Spleen (tissue), 11 donors: ENCODE measurements at regions not wholly inside any gene's neighbourhood (a gene's known extent, or its start where the extent isn't known, plus 50 kb on each side); places are given as distances from the start of the nearest gene placed in this dataset.

Experiments used
- DNase-seq: peaks from one replicate; pipeline ENCODE4 v3.0.0-alpha.2; 2020
- H3K27ac ChIP-seq, 8 donors: fragments of 200-600 bp; sonication (generic) in 7 of 8; 1 replicate in 4 of 8; 2 replicates in 4 of 8; pipeline versions ENCODE4 v1.5.0 to v1.8.0; 2016 to 2021; ENCODE audit warnings: inconsistent platforms in 4 of 8, mild to moderate bottlenecking in 4 of 8, moderate library complexity in 1 of 8
- H3K27me3 ChIP-seq, 7 donors: fragments of 200-600 bp; sonication (generic) in 6 of 7; replicated peaks in 1 of 7; 1 replicate in 4 of 7; 2 replicates in 3 of 7; pipeline versions ENCODE4 v1.5.0 to v1.8.0; 2016 to 2021; ENCODE audit warnings: inconsistent platforms in 3 of 7, mild to moderate bottlenecking in 1 of 7
- H3K36me3 ChIP-seq, 6 donors: fragments of 200-600 bp; sonication (generic) in 5 of 6; 1 replicate in 4 of 6; 2 replicates in 2 of 6; pipeline versions ENCODE4 v1.5.0 to v1.8.0; 2016 to 2021; ENCODE audit warnings: inconsistent platforms in 2 of 6
- H3K4me1 ChIP-seq, 6 donors: fragments of 200-600 bp; sonication (generic) in 5 of 6; 1 replicate in 3 of 6; 2 replicates in 3 of 6; pipeline versions ENCODE4 v1.5.0 to v1.8.0; 2016 to 2021; ENCODE audit warnings: inconsistent platforms in 3 of 6
- H3K4me3 ChIP-seq, 8 donors: fragments of 200-600 bp; sonication (generic) in 7 of 8; 1 replicate in 4 of 8; 2 replicates in 4 of 8; pipeline versions ENCODE4 v1.5.0 to v1.8.0; 2016 to 2021; ENCODE audit warnings: inconsistent platforms in 4 of 8, mild to moderate bottlenecking in 4 of 8, moderate library complexity in 2 of 8
- H3K9me3 ChIP-seq, 8 donors: fragments of 200-600 bp; sonication (generic) in 7 of 8; 1 replicate in 4 of 8; 2 replicates in 4 of 8; pipeline versions ENCODE4 v1.5.0 to v1.8.0; 2016 to 2021; ENCODE audit warnings: inconsistent platforms in 4 of 8
- CTCF ChIP-seq, 11 experiments: fragments of 200-600 bp in 7 of 11; fragments of 450-650 bp in 4 of 11; sonication (generic) in 4 of 11; IDR thresholded peaks in 8 of 11; conservative IDR thresholded peaks in 3 of 11; 1 replicate in 7 of 11; 2 replicates in 4 of 11; pipeline versions ENCODE4 v1.4.0 to v1.8.0; 2016 to 2021; ENCODE audit warnings: antibody characterized with exemption in 11 of 11, inconsistent platforms in 4 of 11, mild to moderate bottlenecking in 1 of 11
- POLR2A ChIP-seq, 3 donors: fragments of 450-650 bp; IDR thresholded peaks; one replicate each; pipeline ENCODE4 v1.5.1; 2017; ENCODE audit warnings: antibody characterized with exemption in 3 of 3, mild to moderate bottlenecking in 1 of 3
- POLR2AphosphoS5 ChIP-seq, 3 donors: sonication (generic); formaldehyde crosslinking; IDR thresholded peaks; one replicate each; pipeline ENCODE4 v1.5.1; 2017; ENCODE audit warnings: antibody characterized with exemption in 3 of 3
- WGBS, 5 donors: extraction: QIAGEN DNeasy Blood & Tissue Kit in 3 of 5; methylation state at CpG; one replicate each; pipeline versions ENCODE4 v1.1.5 to v1.1.7; 2013 to 2018; 5-methylcytosine and 5-hydroxymethylcytosine counted together
- intact Hi-C: fragments of 100-400 bp; cut with DNase I; formaldehyde crosslinking; loops from one replicate; pipeline ENCODE4 v1.15.0; 2023; ENCODE audit warnings: low total_unique reads
- donor health status: healthy with polysubstance abuse.
- donor health status: DM: no; HTN: no; CAD: no; lungs with moderate emphysema.
- donor health status: DM: no; HTN: no; CAD: no.
- donor health status: Bipolar disorder and iron deficiency.
- donor health status: healthy.
- donor health status: DM: no; HTN: no; CAD: no.
- donor health status: DM: yes; HTN: yes; CAD: no.

GRCh38 chr3:182711853-182712252 is 81.5 kb upstream of the ATP11B start:
- Histone ChIP-seq H3K9me3 (no peaks in the 10 kb centered on the region), H3K4me3 (no peak overlapping the region), H3K27me3 (no peaks in the 10 kb centered on the region), H3K36me3 (no peaks in the 10 kb centered on the region), H3K4me1 (peaks cover 0 to 25% (median 6%) of the 10 kb centered on the region in 6 donors), H3K27ac (peak overlapping the region in 3 of 8 donors; percentile 22 to 67 (median 48))
- no peak for DNase-seq
- intact Hi-C loops, result loop anchor here (10.0 kb wide), 1 partner anchor 673 kb away; no protein-coding TSS in a partner anchor
- no peak for TF ChIP-seq POLR2AphosphoS5 (IDR thresholded peaks at IDR 0.05)
- TF ChIP-seq POLR2A (IDR thresholded peaks at IDR 0.05), result no peak
- no peak for TF ChIP-seq CTCF (IDR thresholded peaks at IDR 0.05 in 8 of 11, conservative IDR thresholded peaks at IDR 0.05 in 3 of 11)
- WGBS, 5 donors, result 78 to 91% (median 82%) methylated on average over 2 of the region's 2 CpGs

- WGBS, 5 donors, result 74 to 81% (median 77%) methylated on average over 3 of the region's 3 CpGs
- intact Hi-C loops, result loop anchor here (10.0 kb wide), 1 partner anchor 672 kb away; no protein-coding TSS in a partner anchor
- peaks cover 0 to 25% (median 6%) of the 10 kb centered on the region in 6 donors for H3K4me1 ChIP-seq
- no peaks in the 10 kb centered on the region for H3K27me3 ChIP-seq
- no peak for TF ChIP-seq POLR2A (IDR thresholded peaks at IDR 0.05)
- no peak for TF ChIP-seq CTCF (IDR thresholded peaks at IDR 0.05 in 8 of 11, conservative IDR thresholded peaks at IDR 0.05 in 3 of 11)
- no peak for TF ChIP-seq POLR2AphosphoS5 (IDR thresholded peaks at IDR 0.05)
- no peak for DNase-seq
- H3K27ac ChIP-seq, result no peak overlapping the region
- H3K9me3 ChIP-seq, result no peaks in the 10 kb centered on the region
- H3K4me3 ChIP-seq, result no peak overlapping the region
- no peaks in the 10 kb centered on the region for H3K36me3 ChIP-seq
These were observed 80.2 kb upstream of the ATP11B start for GRCh38 chr3:182713111-182713510.

- Histone ChIP-seq H3K4me3 (no peak overlapping the region), H3K27ac (peak overlapping the region in 1 of 8 donors; percentile 0), H3K36me3 (no peaks in the 10 kb centered on the region), H3K27me3 (no peaks in the 10 kb centered on the region), H3K9me3 (no peaks in the 10 kb centered on the region), H3K4me1 (peaks cover 0 to 25% (median 6%) of the 10 kb centered on the region in 6 donors)
- TF ChIP-seq POLR2AphosphoS5 (IDR thresholded peaks at IDR 0.05) (no peak), CTCF (IDR thresholded peaks at IDR 0.05 in 8 of 11, conservative IDR thresholded peaks at IDR 0.05 in 3 of 11) (peak in 10 of 11 experiments; percentile 9 to 72 (median 56)), POLR2A (IDR thresholded peaks at IDR 0.05) (no peak)
- intact Hi-C loops, result loop anchor here (10.0 kb wide), 1 partner anchor 671 kb away; no protein-coding TSS in a partner anchor
- 41 to 54% (median 53%) methylated on average over 3 to 4 of the region's 4 CpGs for WGBS, 5 donors
- DNase-seq, result no peak
These were observed 79.4 kb upstream of the ATP11B start for GRCh38 chr3:182713743-182714517.

- no peak for DNase-seq
- H3K27me3 ChIP-seq, result no peaks in the 10 kb centered on the region
- no peaks in the 10 kb centered on the region for H3K36me3 ChIP-seq
- WGBS, 5 donors, result 78 to 86% (median 84%) methylated on average over 2 of the region's 2 CpGs
- H3K9me3 ChIP-seq, result no peaks in the 10 kb centered on the region
- intact Hi-C loops, result loop anchor here (10.0 kb wide), 1 partner anchor 670 kb away; no protein-coding TSS in a partner anchor
- peaks cover 0 to 25% (median 6%) of the 10 kb centered on the region in 6 donors for H3K4me1 ChIP-seq
- H3K27ac ChIP-seq, result no peak overlapping the region
- TF ChIP-seq POLR2AphosphoS5 (IDR thresholded peaks at IDR 0.05) (no peak), POLR2A (IDR thresholded peaks at IDR 0.05) (no peak), CTCF (IDR thresholded peaks at IDR 0.05 in 8 of 11, conservative IDR thresholded peaks at IDR 0.05 in 3 of 11) (no peak)
- no peak overlapping the region for H3K4me3 ChIP-seq
These were observed 78.3 kb upstream of the ATP11B start for GRCh38 chr3:182715006-182715405.
